ENCODE measurements at regions not wholly inside any gene's neighbourhood (a gene's known extent, or its start where the extent isn't known, plus 50 kb on each side); places are given as distances from the start of the nearest gene placed in this dataset.

DNA sequence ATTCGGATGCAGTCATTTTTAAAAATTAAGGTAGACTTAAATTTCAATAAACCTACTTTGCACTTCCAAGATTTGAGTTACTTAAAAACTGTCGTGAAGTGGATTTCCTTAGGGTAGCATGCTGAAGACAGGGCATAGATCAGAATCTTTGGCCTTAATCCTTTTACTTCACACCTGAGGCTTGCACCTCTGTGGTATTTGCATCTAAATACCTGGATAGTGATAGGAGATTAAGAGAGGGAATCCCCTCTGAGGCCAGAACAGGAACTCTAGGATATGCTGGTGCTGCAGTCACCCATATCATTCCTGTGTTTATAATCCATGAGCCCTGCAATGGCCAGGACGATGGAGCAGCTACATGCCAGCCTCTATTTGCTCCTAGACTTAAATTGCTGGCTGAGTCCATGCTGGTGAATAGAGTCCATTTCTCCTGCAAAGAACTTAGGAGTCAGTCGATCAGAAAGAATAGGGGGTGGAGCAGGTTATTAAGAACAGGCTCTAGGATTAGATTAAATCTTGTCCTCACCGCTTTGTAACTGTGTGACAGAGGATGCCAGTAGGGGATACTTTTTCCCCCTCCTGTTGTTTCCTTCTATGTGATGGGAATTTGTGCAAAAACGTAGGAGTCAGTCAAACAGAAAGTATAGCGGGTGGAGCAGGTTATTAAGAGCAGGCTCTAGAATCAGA, 333.6 kb downstream of the DUSP10 start (continued):
- TF ChIP-seq, protein P1, sequence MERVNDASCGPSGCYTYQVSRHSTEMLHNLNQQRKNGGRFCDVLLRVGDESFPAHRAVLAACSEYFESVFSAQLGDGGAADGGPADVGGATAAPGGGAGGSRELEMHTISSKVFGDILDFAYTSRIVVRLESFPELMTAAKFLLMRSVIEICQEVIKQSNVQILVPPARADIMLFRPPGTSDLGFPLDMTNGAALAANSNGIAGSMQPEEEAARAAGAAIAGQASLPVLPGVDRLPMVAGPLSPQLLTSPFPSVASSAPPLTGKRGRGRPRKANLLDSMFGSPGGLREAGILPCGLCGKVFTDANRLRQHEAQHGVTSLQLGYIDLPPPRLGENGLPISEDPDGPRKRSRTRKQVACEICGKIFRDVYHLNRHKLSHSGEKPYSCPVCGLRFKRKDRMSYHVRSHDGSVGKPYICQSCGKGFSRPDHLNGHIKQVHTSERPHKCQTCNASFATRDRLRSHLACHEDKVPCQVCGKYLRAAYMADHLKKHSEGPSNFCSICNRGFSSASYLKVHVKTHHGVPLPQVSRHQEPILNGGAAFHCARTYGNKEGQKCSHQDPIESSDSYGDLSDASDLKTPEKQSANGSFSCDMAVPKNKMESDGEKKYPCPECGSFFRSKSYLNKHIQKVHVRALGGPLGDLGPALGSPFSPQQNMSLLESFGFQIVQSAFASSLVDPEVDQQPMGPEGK (CRISPR knock-in tag; IDR thresholded peaks at IDR 0.05) = no peak
- TF ChIP-seq ZNF605 (CRISPR knock-in tag; IDR thresholded peaks at IDR 0.05) (no peak), ATF1 (CRISPR knock-in tag; IDR thresholded peaks at IDR 0.05) (no peak)
- TF ChIP-seq, protein P2, sequence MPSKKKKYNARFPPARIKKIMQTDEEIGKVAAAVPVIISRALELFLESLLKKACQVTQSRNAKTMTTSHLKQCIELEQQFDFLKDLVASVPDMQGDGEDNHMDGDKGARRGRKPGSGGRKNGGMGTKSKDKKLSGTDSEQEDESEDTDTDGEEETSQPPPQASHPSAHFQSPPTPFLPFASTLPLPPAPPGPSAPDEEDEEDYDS (CRISPR knock-in tag; IDR thresholded peaks at IDR 0.05) = no peak

- no peak for TF ChIP-seq ZNF790 (CRISPR knock-in tag; IDR thresholded peaks at IDR 0.05; ENCODE audit: borderline replicate concordance)
- no peak for TF ChIP-seq ZNF577 (CRISPR knock-in tag; IDR thresholded peaks at IDR 0.05; ENCODE audit: borderline replicate concordance, low read depth)
- no peak for TF ChIP-seq ZNF432 (CRISPR knock-in tag; IDR thresholded peaks at IDR 0.05; ENCODE audit: borderline replicate concordance)
- no peak for TF ChIP-seq SNAI1 (CRISPR knock-in tag; IDR thresholded peaks at IDR 0.05; ENCODE audit: borderline replicate concordance)
- no peak for TF ChIP-seq PHB2 (IDR thresholded peaks at IDR 0.05; ENCODE audit: partially characterized antibody)
- TF ChIP-seq HOXA3 (CRISPR knock-in tag; IDR thresholded peaks at IDR 0.05) = no peak
- no peak for TF ChIP-seq ZNF34 (CRISPR knock-in tag; IDR thresholded peaks at IDR 0.05; ENCODE audit: borderline replicate concordance)
- TF ChIP-seq RNF2 (conservative IDR thresholded peaks at IDR 0.05; ENCODE audit: low read depth) = no peak
- no peak for TF ChIP-seq PRDM10 (CRISPR knock-in tag; IDR thresholded peaks at IDR 0.05; ENCODE audit: low read depth)
- TF ChIP-seq GRHL1 (CRISPR knock-in tag; conservative IDR thresholded peaks at IDR 0.05) = no peak
- Histone ChIP-seq H3K4me1 (ENCODE audit: insufficient read depth, low read length) (no peaks in the 10 kb centered on the region), H3K4me2 (ENCODE audit: low read depth, low read length) (no peak overlapping the region), H2AFZ (ENCODE audit: low read length) (no peak overlapping the region), H3K36me3 (replicated peaks in 1 of 2; ENCODE audit: control insufficient read depth in 1 of 2, insufficient read depth in 2 of 2, low read length in 2 of 2) (no peaks in the 10 kb centered on the region), H3K27me3 (ENCODE audit: control insufficient read depth in 1 of 2, insufficient read depth in 2 of 2, low read length in 2 of 2) (no peaks in the 10 kb centered on the region), H3K4me3 (replicated peaks in 1 of 3; ENCODE audit: insufficient read depth in 1 of 3, low read depth in 2 of 3, low read length in 3 of 3) (no peak overlapping the region), H4K20me1 (ENCODE audit: insufficient read depth, low read length) (no peaks in the 10 kb centered on the region), H3K27ac (ENCODE audit: extremely low read length, insufficient read depth, low read length) (no peak overlapping the region), H3K79me2 (ENCODE audit: insufficient read depth, low read length) (no peaks in the 10 kb centered on the region), H3K9ac (ENCODE audit: insufficient read depth, low read depth, low read length) (no peak overlapping the region), H3K9me3 (ENCODE audit: low read length) (no peaks in the 10 kb centered on the region; the same call in none of the 2 replicates)
- intact Hi-C loops (cut with micrococcal nuclease; ENCODE audit: unreplicated experiment) (no loop called here), in situ Hi-C loops (cut with HindIII; ENCODE audit: extremely low pct_ligation_motif_present, low pct_unique_long_range_greater_than_20kb) (no loop called here)
- no peak for DNase-seq (ENCODE audit: low spot score)
- ChIA-PET POLR2A (no interaction called here), CTCF (ENCODE audit: low intra/inter-chr PET ratio, low total read pairs) (no interaction called here)
- no peak for FAIRE-seq
- no peak for ATAC-seq
- 0% methylated on average over 3 of the region's 3 CpGs for WGBS (ENCODE audit: low lambda C conversion rate)
- no TSS peak for BruUV-seq (replicated peaks)
These were observed 330.6 kb downstream of the DUSP10 start for GRCh38 chr1:221411283-221411682.

Data from HepG2 (cell line).